ENCODE measurements at regions not wholly inside any gene's neighbourhood (a gene's known extent, or its start where the extent isn't known, plus 50 kb on each side); places are given as distances from the start of the nearest gene placed in this dataset.

GRCh38 chr2:30055548-30055947, 91.3 kb upstream of the YPEL5 start:
- no peak for TF ChIP-seq CTCF (IDR thresholded peaks at IDR 0.05)
- no peak for TF ChIP-seq EZH2 (IDR thresholded peaks at IDR 0.05; ENCODE audit: borderline replicate concordance, insufficient read depth, low read depth, low read length, poor library complexity, severe bottlenecking)
- WGBS (ENCODE audit: insufficient coverage), result no CpG with 5 or more reads among the region's 2 CpGs

GRCh38 chr2:30060562-30060961, 86.2 kb upstream of the YPEL5 start:
- Histone ChIP-seq H3K9me3 (ENCODE audit: control extremely low read depth in 1 of 3, control insufficient read depth in 2 of 3, insufficient read depth in 1 of 3, low read length in 2 of 3) (peaks cover 5 to 13% (median 12%) of the 10 kb centered on the region in 3 donors), H3K27me3 (replicated peaks in 1 of 4; ENCODE audit: control extremely low read depth in 1 of 4, control insufficient read depth in 3 of 4, insufficient read depth in 4 of 4, low read length in 3 of 4) (peaks cover 0 to 8% (median 3%) of the 10 kb centered on the region in 4 experiments), H3K4me2 (replicated peaks; ENCODE audit: low read depth, low read length, poor library complexity, severe bottlenecking) (no peak overlapping the region), H3K4me1 (ENCODE audit: control insufficient read depth in 2 of 2, insufficient read depth in 2 of 2, low read length in 2 of 2) (no peaks in the 10 kb centered on the region), H2AFZ (ENCODE audit: insufficient read depth, low read depth, low read length, poor library complexity, severe bottlenecking) (no peak overlapping the region), H4K20me1 (ENCODE audit: control insufficient read depth, insufficient read depth, low read length, poor library complexity, severe bottlenecking) (no peaks in the 10 kb centered on the region), H3K36me3 (replicated peaks in 1 of 2; ENCODE audit: control extremely low read depth in 1 of 2, control insufficient read depth in 1 of 2, extremely low read depth in 1 of 2, insufficient read depth in 2 of 2, low read length in 1 of 2) (no peaks in the 10 kb centered on the region), H3K9ac (ENCODE audit: low read length) (no peak overlapping the region), H3K27ac (ENCODE audit: low read length in 2 of 2) (no peak overlapping the region), H3K4me3 (ENCODE audit: control extremely low read depth in 1 of 5, extremely low read depth in 1 of 5, insufficient read depth in 1 of 5, low read depth in 2 of 5, low read length in 4 of 5) (no peak overlapping the region), H3K79me2 (ENCODE audit: control insufficient read depth, insufficient read depth, low read length) (no peaks in the 10 kb centered on the region)
- POLR2A ChIA-PET, result no interaction called here
- Mint-ChIP-seq H3K4me1 (no peaks in the 10 kb centered on the region), H3K27ac (no peak overlapping the region), H3K9me3 (ENCODE audit: insufficient read depth) (peaks cover 12% of the 10 kb centered on the region), H3K4me3 (no peak overlapping the region), H3K27me3 (peaks cover 56% of the 10 kb centered on the region)
- WGBS (ENCODE audit: insufficient coverage), result 77% methylated on average over 5 of the region's 5 CpGs
- no peak for DNase-seq
- CTCF ChIA-PET, result no interaction called here
- TF ChIP-seq EZH2 (IDR thresholded peaks at IDR 0.05; ENCODE audit: borderline replicate concordance, insufficient read depth, low read depth, low read length, poor library complexity, severe bottlenecking) (no peak), CTCF (IDR thresholded peaks at IDR 0.05) (no peak)
- ATAC-seq (ENCODE audit: low read depth), result no peak
- intact Hi-C loops (cut with micrococcal nuclease), result no loop called here

More at GRCh38 chr2:30055548-30055947, 91.3 kb upstream of the YPEL5 start:
- Histone ChIP-seq H4K20me1 (ENCODE audit: control insufficient read depth, insufficient read depth, low read length, poor library complexity, severe bottlenecking) (no peaks in the 10 kb centered on the region), H3K36me3 (replicated peaks in 1 of 2; ENCODE audit: control extremely low read depth in 1 of 2, control insufficient read depth in 1 of 2, extremely low read depth in 1 of 2, insufficient read depth in 2 of 2, low read length in 1 of 2) (no peaks in the 10 kb centered on the region), H3K27ac (ENCODE audit: low read length in 2 of 2) (no peak overlapping the region), H3K4me1 (ENCODE audit: control insufficient read depth in 2 of 2, insufficient read depth in 2 of 2, low read length in 2 of 2) (no peaks in the 10 kb centered on the region), H3K4me3 (ENCODE audit: control extremely low read depth in 1 of 5, extremely low read depth in 1 of 5, insufficient read depth in 1 of 5, low read depth in 2 of 5, low read length in 4 of 5) (no peak overlapping the region), H2AFZ (ENCODE audit: insufficient read depth, low read depth, low read length, poor library complexity, severe bottlenecking) (no peak overlapping the region), H3K4me2 (replicated peaks; ENCODE audit: low read depth, low read length, poor library complexity, severe bottlenecking) (no peak overlapping the region), H3K9ac (ENCODE audit: low read length) (no peak overlapping the region), H3K9me3 (ENCODE audit: control extremely low read depth in 1 of 3, control insufficient read depth in 2 of 3, insufficient read depth in 1 of 3, low read length in 2 of 3) (peaks cover 0 to 3% (median 0%) of the 10 kb centered on the region in 3 donors), H3K27me3 (replicated peaks in 1 of 4; ENCODE audit: control extremely low read depth in 1 of 4, control insufficient read depth in 3 of 4, insufficient read depth in 4 of 4, low read length in 3 of 4) (peaks cover 0 to 5% (median 2%) of the 10 kb centered on the region in 4 experiments), H3K79me2 (ENCODE audit: control insufficient read depth, insufficient read depth, low read length) (no peaks in the 10 kb centered on the region)
- H3K4me3 Mint-ChIP-seq, result no peak overlapping the region
- no peak overlapping the region for H3K27ac Mint-ChIP-seq
- CTCF ChIA-PET, result no interaction called here
- peaks cover 50% of the 10 kb centered on the region for H3K27me3 Mint-ChIP-seq
- intact Hi-C loops (cut with micrococcal nuclease), result no loop called here
- no peaks in the 10 kb centered on the region for H3K9me3 Mint-ChIP-seq (ENCODE audit: insufficient read depth)
- POLR2A ChIA-PET, result no interaction called here
- no peak for ATAC-seq (ENCODE audit: low read depth)
- DNase-seq, result no peak
- no peaks in the 10 kb centered on the region for H3K4me1 Mint-ChIP-seq
